ENCODE measurements at regions not wholly inside any gene's neighbourhood (a gene's known extent, or its start where the extent isn't known, plus 50 kb on each side); places are given as distances from the start of the nearest gene placed in this dataset.

DNA sequence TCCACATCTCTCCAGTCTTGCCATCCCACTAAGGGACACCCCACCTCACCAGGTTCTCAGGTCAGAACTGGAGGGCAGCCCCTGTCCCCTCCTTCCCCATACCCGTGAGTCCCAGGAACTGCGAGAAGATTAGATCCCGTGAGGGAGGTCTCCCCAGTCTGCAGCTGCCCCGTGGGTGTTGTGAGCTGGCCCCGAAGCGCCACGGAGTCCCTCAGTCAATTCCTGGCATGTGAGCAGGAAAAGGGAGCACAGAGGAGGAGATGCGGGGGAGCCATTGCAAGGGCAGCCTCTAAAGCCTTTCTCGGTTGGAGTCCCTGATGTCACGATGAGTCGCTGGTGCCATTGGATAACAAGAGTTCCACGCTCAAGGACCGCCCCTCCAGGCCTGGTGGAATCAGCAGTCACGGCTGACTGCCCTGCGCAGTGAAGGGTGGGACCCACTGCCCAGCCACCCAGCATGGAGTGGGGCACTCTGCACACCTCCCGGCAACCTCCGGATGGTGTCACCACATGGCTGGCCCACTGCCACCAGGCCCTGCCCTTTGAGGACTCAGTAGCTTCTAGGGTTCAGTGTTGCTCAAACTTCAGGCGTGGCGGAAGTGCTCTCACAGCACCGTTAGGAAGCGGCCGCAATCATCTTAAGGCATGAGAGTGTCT lies 434.9 kb upstream of the MYT1L start:
- Histone ChIP-seq H3K36me3 (no peaks in the 10 kb centered on the region), H3K27me3 (replicated peaks in 1 of 7) (no peaks in the 10 kb centered on the region), H3K9me3 (peaks cover 0 to 6% (median 2%) of the 10 kb centered on the region in 8 donors), H3K27ac (no peak overlapping the region), H3K4me3 (no peak overlapping the region), H3K4me1 (no peaks in the 10 kb centered on the region)
- intact Hi-C loops (cut with DNase I; ENCODE audit: low total_unique reads) = no loop called here
- WGBS, 5 donors = 87 to 89% (median 88%) methylated on average over 9 to 22 of the region's 22 CpGs
- TF ChIP-seq POLR2A (IDR thresholded peaks at IDR 0.05) (no peak), POLR2AphosphoS5 (IDR thresholded peaks at IDR 0.05) (no peak)
- TF ChIP-seq, protein P1, sequence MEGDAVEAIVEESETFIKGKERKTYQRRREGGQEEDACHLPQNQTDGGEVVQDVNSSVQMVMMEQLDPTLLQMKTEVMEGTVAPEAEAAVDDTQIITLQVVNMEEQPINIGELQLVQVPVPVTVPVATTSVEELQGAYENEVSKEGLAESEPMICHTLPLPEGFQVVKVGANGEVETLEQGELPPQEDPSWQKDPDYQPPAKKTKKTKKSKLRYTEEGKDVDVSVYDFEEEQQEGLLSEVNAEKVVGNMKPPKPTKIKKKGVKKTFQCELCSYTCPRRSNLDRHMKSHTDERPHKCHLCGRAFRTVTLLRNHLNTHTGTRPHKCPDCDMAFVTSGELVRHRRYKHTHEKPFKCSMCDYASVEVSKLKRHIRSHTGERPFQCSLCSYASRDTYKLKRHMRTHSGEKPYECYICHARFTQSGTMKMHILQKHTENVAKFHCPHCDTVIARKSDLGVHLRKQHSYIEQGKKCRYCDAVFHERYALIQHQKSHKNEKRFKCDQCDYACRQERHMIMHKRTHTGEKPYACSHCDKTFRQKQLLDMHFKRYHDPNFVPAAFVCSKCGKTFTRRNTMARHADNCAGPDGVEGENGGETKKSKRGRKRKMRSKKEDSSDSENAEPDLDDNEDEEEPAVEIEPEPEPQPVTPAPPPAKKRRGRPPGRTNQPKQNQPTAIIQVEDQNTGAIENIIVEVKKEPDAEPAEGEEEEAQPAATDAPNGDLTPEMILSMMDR (IDR thresholded peaks at IDR 0.05 in 8 of 11, conservative IDR thresholded peaks at IDR 0.05 in 3 of 11) = no peak
- DNase-seq = no peak

DNA sequence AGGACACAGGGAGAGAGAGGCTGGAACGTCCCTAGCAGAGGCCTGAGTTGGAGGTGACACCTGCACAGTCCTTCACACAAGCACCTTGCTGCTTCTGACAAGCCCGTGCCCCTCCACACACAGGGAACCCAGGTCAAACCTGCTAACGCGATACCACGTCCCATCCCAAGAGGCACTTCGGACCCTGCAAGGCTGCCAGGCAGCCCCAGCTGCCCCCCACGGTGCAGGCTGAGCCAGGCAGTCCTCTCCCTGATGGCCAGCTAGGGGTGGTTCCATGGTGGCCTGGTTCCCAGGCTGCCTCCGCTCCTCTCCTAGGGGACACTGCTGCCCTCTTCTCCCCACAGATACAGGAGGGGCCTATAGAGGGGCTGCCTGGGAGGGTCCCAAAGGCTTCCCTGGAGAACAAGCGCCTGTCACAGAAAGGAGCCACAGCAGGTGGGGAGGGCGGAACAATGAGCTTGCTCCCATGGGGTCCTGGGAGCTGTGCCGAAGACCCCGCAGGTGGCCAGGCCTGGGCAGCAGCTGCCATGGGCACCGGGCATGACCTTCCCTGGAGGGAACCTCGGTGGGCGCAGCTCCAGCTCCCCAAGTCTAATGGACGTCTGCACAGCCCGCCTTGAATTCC lies 434.2 kb upstream of the MYT1L start:
- Histone ChIP-seq H3K36me3 (no peaks in the 10 kb centered on the region), H3K4me1 (no peaks in the 10 kb centered on the region), H3K9me3 (peaks cover 0 to 13% (median 8%) of the 10 kb centered on the region in 8 donors), H3K27ac (no peak overlapping the region), H3K27me3 (replicated peaks in 1 of 7) (no peaks in the 10 kb centered on the region), H3K4me3 (no peak overlapping the region)
- TF ChIP-seq POLR2A (IDR thresholded peaks at IDR 0.05) (no peak), POLR2AphosphoS5 (IDR thresholded peaks at IDR 0.05) (no peak)
- TF ChIP-seq, protein P1 (IDR thresholded peaks at IDR 0.05 in 8 of 11, conservative IDR thresholded peaks at IDR 0.05 in 3 of 11) = no peak
- intact Hi-C loops (cut with DNase I; ENCODE audit: low total_unique reads) = no loop called here
- 67 to 100% (median 86%) methylated on average over 3 to 17 of the region's 17 CpGs for WGBS, 5 donors
- peak; percentile 77 for DNase-seq

DNA sequence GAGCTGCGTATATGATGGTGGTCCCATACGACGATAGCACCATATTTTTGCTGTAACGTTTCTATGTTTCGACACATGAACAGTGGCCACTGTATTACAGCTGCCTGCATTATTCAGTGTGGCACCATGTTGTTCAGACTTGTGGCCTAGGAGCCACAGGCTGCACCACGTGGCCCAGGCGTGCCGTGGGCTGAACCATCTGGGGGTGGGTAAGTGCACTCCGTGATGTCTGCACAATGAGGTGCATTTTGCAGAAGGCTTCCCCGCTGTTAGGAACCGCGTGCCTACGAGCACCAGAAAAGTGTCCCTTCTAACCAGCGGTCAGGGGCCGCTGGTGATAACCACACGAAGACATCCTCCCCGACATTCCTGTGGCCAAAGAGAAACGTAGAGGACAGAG lies 433.7 kb upstream of the MYT1L start:
- H3K9me3 ChIP-seq = peaks cover 0 to 16% (median 11%) of the 10 kb centered on the region in 8 donors
- 84 to 95% (median 91%) methylated on average over 18 of the region's 18 CpGs for WGBS, 5 donors
- no peaks in the 10 kb centered on the region for H3K27me3 ChIP-seq (replicated peaks in 1 of 7)
- intact Hi-C loops (cut with DNase I; ENCODE audit: low total_unique reads) = no loop called here
- H3K4me1 ChIP-seq = no peaks in the 10 kb centered on the region
- TF ChIP-seq, protein P1 (IDR thresholded peaks at IDR 0.05 in 8 of 11, conservative IDR thresholded peaks at IDR 0.05 in 3 of 11) = no peak
- TF ChIP-seq POLR2A (IDR thresholded peaks at IDR 0.05) (no peak), POLR2AphosphoS5 (IDR thresholded peaks at IDR 0.05) (no peak)
- no peak for DNase-seq
- H3K36me3 ChIP-seq = no peaks in the 10 kb centered on the region
- no peak overlapping the region for H3K4me3 ChIP-seq
- H3K27ac ChIP-seq = no peak overlapping the region

DNA sequence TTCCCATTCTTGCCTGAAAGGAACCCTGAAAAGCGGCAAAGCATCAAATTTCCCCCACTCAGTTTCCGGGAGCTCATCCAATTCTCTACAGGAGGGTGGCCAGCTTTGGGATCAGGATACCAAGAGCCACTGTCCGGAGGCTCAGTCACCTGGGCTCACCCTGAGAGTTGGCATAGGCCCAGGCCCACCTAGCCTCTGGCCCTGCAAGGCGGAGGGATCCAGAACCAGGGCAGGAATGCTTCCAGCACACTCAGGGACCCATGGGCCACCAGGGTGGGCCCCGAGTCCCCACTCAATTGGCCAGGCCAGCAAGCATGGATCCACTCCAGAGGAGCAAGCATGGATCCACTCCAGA lies 432.9 kb upstream of the MYT1L start:
- 58 to 86% (median 82%) methylated on average over 4 to 5 of the region's 5 CpGs for WGBS, 5 donors
- no peak overlapping the region for H3K4me3 ChIP-seq
- no peaks in the 10 kb centered on the region for H3K4me1 ChIP-seq
- no peak overlapping the region for H3K27ac ChIP-seq
- intact Hi-C loops (cut with DNase I; ENCODE audit: low total_unique reads) = no loop called here
- TF ChIP-seq, protein P1 (IDR thresholded peaks at IDR 0.05 in 8 of 11, conservative IDR thresholded peaks at IDR 0.05 in 3 of 11) = no peak
- TF ChIP-seq POLR2A (IDR thresholded peaks at IDR 0.05) (no peak), POLR2AphosphoS5 (IDR thresholded peaks at IDR 0.05) (no peak)
- no peaks in the 10 kb centered on the region for H3K36me3 ChIP-seq
- peak; percentile 59 for DNase-seq
- peaks cover 0 to 16% (median 11%) of the 10 kb centered on the region in 8 donors for H3K9me3 ChIP-seq
- H3K27me3 ChIP-seq (replicated peaks in 1 of 7) = no peaks in the 10 kb centered on the region

Measured in spleen (tissue), 11 donors.